ENCODE measurements at regions not wholly inside any gene's neighbourhood (a gene's known extent, or its start where the extent isn't known, plus 50 kb on each side); places are given as distances from the start of the nearest gene placed in this dataset.

GRCh38 chr10:10096898-10097297 is 920.8 kb upstream of the CELF2 start:
- DNase-seq (ENCODE audit: low read depth in 1 of 2, low spot score in 2 of 2) = no peak
- H3K9me3 ChIP-seq (replicated peaks) = no peaks in the 10 kb centered on the region
- no peaks in the 10 kb centered on the region for H3K4me1 ChIP-seq (replicated peaks)
- H3K27ac ChIP-seq = no peak overlapping the region
- H3K36me3 ChIP-seq = no peaks in the 10 kb centered on the region
- H3K4me3 ChIP-seq = no peak overlapping the region
- no peaks in the 10 kb centered on the region for H3K27me3 ChIP-seq (replicated peaks)

GRCh38 chr10:10101106-10101505 is 916.6 kb upstream of the CELF2 start:
- H3K27me3 ChIP-seq (replicated peaks) = no peaks in the 10 kb centered on the region
- no peak overlapping the region for H3K27ac ChIP-seq
- no peaks in the 10 kb centered on the region for H3K4me1 ChIP-seq (replicated peaks)
- no peak overlapping the region for H3K4me3 ChIP-seq
- H3K9me3 ChIP-seq (replicated peaks) = peaks cover 2% of the 10 kb centered on the region; the same call in 1 of the 2 replicates
- no peak for DNase-seq (ENCODE audit: low read depth in 1 of 2, low spot score in 2 of 2)
- H3K36me3 ChIP-seq = no peaks in the 10 kb centered on the region

- no peak overlapping the region for H3K4me3 ChIP-seq
- H3K9me3 ChIP-seq (replicated peaks) = peaks cover 6% of the 10 kb centered on the region
- no peak overlapping the region for H3K27ac ChIP-seq
- H3K36me3 ChIP-seq = no peaks in the 10 kb centered on the region
- H3K27me3 ChIP-seq (replicated peaks) = no peaks in the 10 kb centered on the region
- DNase-seq (ENCODE audit: low read depth in 1 of 2, low spot score in 2 of 2) = no peak
- H3K4me1 ChIP-seq (replicated peaks) = no peaks in the 10 kb centered on the region
Measured at GRCh38 chr10:10110844-10111490, 906.7 kb upstream of the CELF2 start.

GRCh38 chr10:10118131-10118530 is 899.5 kb upstream of the CELF2 start:
- Histone ChIP-seq H3K27ac (no peak overlapping the region), H3K4me1 (replicated peaks) (no peaks in the 10 kb centered on the region), H3K9me3 (replicated peaks) (peaks cover 6% of the 10 kb centered on the region; the same call in 1 of the 2 replicates), H3K27me3 (replicated peaks) (no peaks in the 10 kb centered on the region), H3K4me3 (no peak overlapping the region), H3K36me3 (no peaks in the 10 kb centered on the region)
- no peak for DNase-seq (ENCODE audit: low read depth in 1 of 2, low spot score in 2 of 2)

- peaks cover 6% of the 10 kb centered on the region; the same call in 1 of the 2 replicates for H3K9me3 ChIP-seq (replicated peaks)
- H3K4me3 ChIP-seq = no peak overlapping the region
- DNase-seq (ENCODE audit: low read depth in 1 of 2, low spot score in 2 of 2) = no peak
- no peaks in the 10 kb centered on the region for H3K27me3 ChIP-seq (replicated peaks)
- no peaks in the 10 kb centered on the region for H3K4me1 ChIP-seq (replicated peaks)
- no peak overlapping the region for H3K27ac ChIP-seq
- H3K36me3 ChIP-seq = no peaks in the 10 kb centered on the region
Measured at GRCh38 chr10:10120671-10121070, 897.0 kb upstream of the CELF2 start.

- Histone ChIP-seq H3K4me1 (replicated peaks) (no peaks in the 10 kb centered on the region), H3K27ac (no peak overlapping the region), H3K4me3 (no peak overlapping the region), H3K9me3 (replicated peaks) (peaks cover 3% of the 10 kb centered on the region; the same call in 1 of the 2 replicates), H3K36me3 (no peaks in the 10 kb centered on the region), H3K27me3 (replicated peaks) (no peaks in the 10 kb centered on the region)
- no peak for DNase-seq (ENCODE audit: low read depth in 1 of 2, low spot score in 2 of 2)
Measured at GRCh38 chr10:10125676-10126075, 892.0 kb upstream of the CELF2 start.

- Histone ChIP-seq H3K36me3 (no peaks in the 10 kb centered on the region), H3K9me3 (replicated peaks) (peaks cover 3% of the 10 kb centered on the region; the same call in 1 of the 2 replicates), H3K4me1 (replicated peaks) (no peaks in the 10 kb centered on the region), H3K27me3 (replicated peaks) (no peaks in the 10 kb centered on the region), H3K4me3 (no peak overlapping the region), H3K27ac (no peak overlapping the region)
- no peak for DNase-seq (ENCODE audit: low read depth in 1 of 2, low spot score in 2 of 2)
Measured at GRCh38 chr10:10126218-10126617, 891.5 kb upstream of the CELF2 start.

- H3K4me1 ChIP-seq (replicated peaks) = no peaks in the 10 kb centered on the region
- no peaks in the 10 kb centered on the region for H3K36me3 ChIP-seq
- H3K4me3 ChIP-seq = no peak overlapping the region
- H3K27ac ChIP-seq = no peak overlapping the region
- H3K27me3 ChIP-seq (replicated peaks) = no peaks in the 10 kb centered on the region
- peaks cover 3% of the 10 kb centered on the region; the same call in 1 of the 2 replicates for H3K9me3 ChIP-seq (replicated peaks)
- DNase-seq (ENCODE audit: low read depth in 1 of 2, low spot score in 2 of 2) = no peak
Measured at GRCh38 chr10:10128387-10128786, 889.3 kb upstream of the CELF2 start.

- no peaks in the 10 kb centered on the region for H3K4me1 ChIP-seq (replicated peaks)
- no peak overlapping the region for H3K27ac ChIP-seq
- H3K36me3 ChIP-seq = no peaks in the 10 kb centered on the region
- DNase-seq (ENCODE audit: low read depth in 1 of 2, low spot score in 2 of 2) = no peak
- H3K9me3 ChIP-seq (replicated peaks) = peaks cover 3% of the 10 kb centered on the region; the same call in 1 of the 2 replicates
- no peaks in the 10 kb centered on the region for H3K27me3 ChIP-seq (replicated peaks)
- no peak overlapping the region for H3K4me3 ChIP-seq
Measured at GRCh38 chr10:10130686-10131085, 887.0 kb upstream of the CELF2 start.

- Histone ChIP-seq H3K9me3 (replicated peaks) (peaks cover 3% of the 10 kb centered on the region; the same call in 1 of the 2 replicates), H3K27me3 (replicated peaks) (no peaks in the 10 kb centered on the region), H3K36me3 (no peaks in the 10 kb centered on the region), H3K4me1 (replicated peaks) (no peaks in the 10 kb centered on the region), H3K4me3 (no peak overlapping the region), H3K27ac (no peak overlapping the region)
- no peak for DNase-seq (ENCODE audit: low read depth in 1 of 2, low spot score in 2 of 2)
Measured at GRCh38 chr10:10132009-10132408, 885.7 kb upstream of the CELF2 start.

GRCh38 chr10:10133281-10133680 is 884.4 kb upstream of the CELF2 start:
- DNase-seq (ENCODE audit: low read depth in 1 of 2, low spot score in 2 of 2) = no peak

GRCh38 chr10:10138685-10139084 is 879.0 kb upstream of the CELF2 start:
- Histone ChIP-seq H3K27me3 (replicated peaks) (no peaks in the 10 kb centered on the region), H3K27ac (no peak overlapping the region), H3K36me3 (no peaks in the 10 kb centered on the region), H3K4me3 (no peak overlapping the region), H3K4me1 (replicated peaks) (no peaks in the 10 kb centered on the region), H3K9me3 (replicated peaks) (no peaks in the 10 kb centered on the region)
- no peak for DNase-seq (ENCODE audit: low read depth in 1 of 2, low spot score in 2 of 2)

More at GRCh38 chr10:10133281-10133680, 884.4 kb upstream of the CELF2 start:
- Histone ChIP-seq H3K27ac (no peak overlapping the region), H3K9me3 (replicated peaks) (no peaks in the 10 kb centered on the region), H3K36me3 (no peaks in the 10 kb centered on the region), H3K27me3 (replicated peaks) (no peaks in the 10 kb centered on the region), H3K4me3 (no peak overlapping the region), H3K4me1 (replicated peaks) (no peaks in the 10 kb centered on the region)

- no peaks in the 10 kb centered on the region for H3K27me3 ChIP-seq (replicated peaks)
- H3K36me3 ChIP-seq = no peaks in the 10 kb centered on the region
- DNase-seq (ENCODE audit: low read depth in 1 of 2, low spot score in 2 of 2) = no peak
- peaks cover 5% of the 10 kb centered on the region; the same call in 1 of the 2 replicates for H3K9me3 ChIP-seq (replicated peaks)
- H3K4me1 ChIP-seq (replicated peaks) = no peaks in the 10 kb centered on the region
- no peak overlapping the region for H3K4me3 ChIP-seq
- no peak overlapping the region for H3K27ac ChIP-seq
Measured at GRCh38 chr10:10141782-10142382, 875.8 kb upstream of the CELF2 start.

GRCh38 chr10:10146604-10147003 is 871.1 kb upstream of the CELF2 start:
- Histone ChIP-seq H3K27me3 (replicated peaks) (no peaks in the 10 kb centered on the region), H3K9me3 (replicated peaks) (peaks cover 9% of the 10 kb centered on the region), H3K27ac (no peak overlapping the region), H3K36me3 (no peaks in the 10 kb centered on the region), H3K4me1 (replicated peaks) (no peaks in the 10 kb centered on the region), H3K4me3 (no peak overlapping the region)
- no peak for DNase-seq (ENCODE audit: low read depth in 1 of 2, low spot score in 2 of 2)
